ENCODE measurements at regions not wholly inside any gene's neighbourhood (a gene's known extent, or its start where the extent isn't known, plus 50 kb on each side); places are given as distances from the start of the nearest gene placed in this dataset.
A peak's percentile ranks its signal among the peaks of the same experiment; 100 is the strongest.

GRCh38 chr6:148068437-148069061 is 274.1 kb upstream of the SASH1 start:
- no peaks in the 10 kb centered on the region for H3K4me1 ChIP-seq (ENCODE audit: control insufficient read depth, insufficient read depth, low read length)
- peak in 1 of 6 donors; percentile 53 for DNase-seq (ENCODE audit: low read depth in 4 of 6, low spot score in 6 of 6)
- H3K36me3 ChIP-seq (ENCODE audit: control insufficient read depth, insufficient read depth, low read length) = no peaks in the 10 kb centered on the region
- no peaks in the 10 kb centered on the region for H3K9me3 ChIP-seq (ENCODE audit: control insufficient read depth, insufficient read depth, low read length)
- H3K4me3 ChIP-seq (ENCODE audit: low read depth, low read length) = no peak overlapping the region
- no peak overlapping the region for H3K27ac ChIP-seq (ENCODE audit: low read depth, low read length)
- WGBS (ENCODE audit: insufficient coverage) = 73% methylated on average over 10 of the region's 11 CpGs
- no peaks in the 10 kb centered on the region for H3K27me3 ChIP-seq (ENCODE audit: control insufficient read depth, insufficient read depth, low read length)

- Histone ChIP-seq H3K27me3 (ENCODE audit: control insufficient read depth, insufficient read depth, low read length) (no peaks in the 10 kb centered on the region), H3K4me1 (ENCODE audit: control insufficient read depth, insufficient read depth, low read length) (no peaks in the 10 kb centered on the region), H3K9me3 (ENCODE audit: control insufficient read depth, insufficient read depth, low read length) (no peaks in the 10 kb centered on the region), H3K4me3 (ENCODE audit: low read depth, low read length) (no peak overlapping the region), H3K27ac (ENCODE audit: low read depth, low read length) (no peak overlapping the region), H3K36me3 (ENCODE audit: control insufficient read depth, insufficient read depth, low read length) (no peaks in the 10 kb centered on the region)
- WGBS (ENCODE audit: insufficient coverage) = no CpG with 5 or more reads among the region's 5 CpGs
- no peak for DNase-seq (ENCODE audit: low read depth in 4 of 6, low spot score in 6 of 6)
These were observed 273.4 kb upstream of the SASH1 start for GRCh38 chr6:148069256-148069655.

DNA sequence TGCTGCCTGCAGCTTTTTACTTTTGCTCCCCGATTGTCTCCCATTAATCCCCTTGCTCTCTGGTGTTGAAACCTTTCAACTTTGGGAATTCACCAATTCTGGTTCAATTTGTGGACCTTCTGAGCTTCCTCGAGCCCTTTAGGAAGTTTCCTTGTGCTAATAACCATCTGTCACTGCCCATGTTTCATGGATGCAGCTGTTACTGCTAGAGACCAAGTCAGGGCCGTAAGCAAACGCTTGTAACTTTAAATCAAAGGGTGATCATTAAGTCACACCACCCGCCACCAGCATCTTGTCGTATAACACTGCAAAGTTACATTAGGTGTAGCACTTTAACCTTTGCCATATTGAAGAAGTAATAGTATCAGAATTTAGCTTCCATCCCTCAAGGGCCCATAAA is 268.3 kb upstream of the SASH1 start:
- no peak overlapping the region for H3K4me3 ChIP-seq (ENCODE audit: low read depth, low read length)
- DNase-seq (ENCODE audit: low read depth in 4 of 6, low spot score in 6 of 6) = peak in 1 of 6 donors; percentile 6
- WGBS (ENCODE audit: insufficient coverage) = 73% methylated on average over 4 of the region's 6 CpGs
- no peaks in the 10 kb centered on the region for H3K9me3 ChIP-seq (ENCODE audit: control insufficient read depth, insufficient read depth, low read length)
- no peaks in the 10 kb centered on the region for H3K27me3 ChIP-seq (ENCODE audit: control insufficient read depth, insufficient read depth, low read length)
- no peak overlapping the region for H3K27ac ChIP-seq (ENCODE audit: low read depth, low read length)
- no peaks in the 10 kb centered on the region for H3K36me3 ChIP-seq (ENCODE audit: control insufficient read depth, insufficient read depth, low read length)
- no peaks in the 10 kb centered on the region for H3K4me1 ChIP-seq (ENCODE audit: control insufficient read depth, insufficient read depth, low read length)

DNA sequence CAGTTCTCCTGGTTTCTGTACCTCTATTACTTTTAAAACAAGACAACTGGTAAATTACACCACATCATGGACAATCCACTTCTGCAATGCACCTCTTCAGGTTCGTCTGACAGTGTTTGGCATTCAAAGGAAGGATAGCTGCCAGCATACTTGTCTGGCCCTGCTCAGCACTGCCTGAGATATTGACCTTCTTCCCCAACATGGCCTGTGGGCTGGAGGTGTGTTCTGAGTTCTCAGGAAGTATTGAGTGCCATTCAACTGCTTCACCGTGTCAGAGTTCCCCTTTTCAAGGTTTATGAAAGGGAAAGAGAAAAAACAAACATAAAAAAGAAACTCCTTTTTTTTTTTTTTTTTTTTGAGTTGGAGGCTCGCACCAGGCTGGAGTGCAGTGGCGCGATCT is 267.9 kb upstream of the SASH1 start:
- Histone ChIP-seq H3K9me3 (ENCODE audit: control insufficient read depth, insufficient read depth, low read length) (no peaks in the 10 kb centered on the region), H3K4me1 (ENCODE audit: control insufficient read depth, insufficient read depth, low read length) (no peaks in the 10 kb centered on the region), H3K4me3 (ENCODE audit: low read depth, low read length) (no peak overlapping the region), H3K27ac (ENCODE audit: low read depth, low read length) (no peak overlapping the region), H3K36me3 (ENCODE audit: control insufficient read depth, insufficient read depth, low read length) (no peaks in the 10 kb centered on the region), H3K27me3 (ENCODE audit: control insufficient read depth, insufficient read depth, low read length) (no peaks in the 10 kb centered on the region)
- WGBS (ENCODE audit: insufficient coverage) = no CpG with 5 or more reads among the region's 5 CpGs
- DNase-seq (ENCODE audit: low read depth in 4 of 6, low spot score in 6 of 6) = no peak

DNA sequence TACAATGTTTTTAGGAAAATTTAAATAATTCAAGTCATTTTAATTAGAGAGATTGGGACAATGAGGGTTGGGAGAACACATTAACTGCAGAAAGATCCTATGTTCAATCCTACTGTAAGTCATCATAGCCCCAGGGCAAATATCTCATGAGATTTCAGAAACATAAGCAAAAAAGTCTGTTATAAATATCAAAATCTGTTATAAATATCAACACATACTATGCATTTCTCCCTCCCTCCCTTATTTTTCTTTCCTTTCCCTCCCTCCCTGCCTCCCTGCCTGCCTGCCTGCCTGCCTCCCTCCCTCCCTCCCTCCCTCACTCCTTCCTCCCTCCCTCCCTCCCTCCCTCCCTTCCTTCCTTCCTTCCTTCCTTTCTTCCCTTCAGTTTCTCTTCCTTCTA is 267.3 kb upstream of the SASH1 start:
- no peaks in the 10 kb centered on the region for H3K36me3 ChIP-seq (ENCODE audit: control insufficient read depth, insufficient read depth, low read length)
- no peak overlapping the region for H3K4me3 ChIP-seq (ENCODE audit: low read depth, low read length)
- H3K9me3 ChIP-seq (ENCODE audit: control insufficient read depth, insufficient read depth, low read length) = no peaks in the 10 kb centered on the region
- DNase-seq (ENCODE audit: low read depth in 4 of 6, low spot score in 6 of 6) = no peak
- H3K27me3 ChIP-seq (ENCODE audit: control insufficient read depth, insufficient read depth, low read length) = no peaks in the 10 kb centered on the region
- H3K27ac ChIP-seq (ENCODE audit: low read depth, low read length) = no peak overlapping the region
- no peaks in the 10 kb centered on the region for H3K4me1 ChIP-seq (ENCODE audit: control insufficient read depth, insufficient read depth, low read length)

- Histone ChIP-seq H3K27me3 (ENCODE audit: control insufficient read depth, insufficient read depth, low read length) (no peaks in the 10 kb centered on the region), H3K36me3 (ENCODE audit: control insufficient read depth, insufficient read depth, low read length) (no peaks in the 10 kb centered on the region), H3K4me1 (ENCODE audit: control insufficient read depth, insufficient read depth, low read length) (no peaks in the 10 kb centered on the region), H3K27ac (ENCODE audit: low read depth, low read length) (no peak overlapping the region), H3K4me3 (ENCODE audit: low read depth, low read length) (no peak overlapping the region), H3K9me3 (ENCODE audit: control insufficient read depth, insufficient read depth, low read length) (no peaks in the 10 kb centered on the region)
- WGBS (ENCODE audit: insufficient coverage) = 71% methylated on average over 1 of the region's 3 CpGs
- DNase-seq (ENCODE audit: low read depth in 4 of 6, low spot score in 6 of 6) = no peak
These were observed 266.6 kb upstream of the SASH1 start for GRCh38 chr6:148076051-148076450.

DNA sequence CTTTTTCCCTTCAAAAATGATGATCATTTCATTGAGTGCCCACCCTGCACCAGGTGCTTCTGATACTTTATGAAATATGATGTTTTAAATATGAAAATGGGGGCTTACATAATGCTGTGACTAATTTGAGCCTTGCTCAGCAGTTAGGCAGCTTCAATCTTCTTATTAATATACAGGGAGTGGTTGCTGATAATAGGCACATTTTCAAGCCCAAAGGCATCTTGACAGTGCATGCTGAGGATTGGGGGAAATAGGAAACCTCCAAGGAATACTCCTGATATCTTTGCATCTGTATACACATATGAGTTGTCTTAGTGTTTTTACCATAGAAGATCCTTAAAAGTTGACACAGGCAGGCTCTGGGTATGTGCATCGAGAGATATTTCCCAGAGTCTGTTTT is 262.3 kb upstream of the SASH1 start:
- Histone ChIP-seq H3K27ac (ENCODE audit: low read depth, low read length) (no peak overlapping the region), H3K4me3 (ENCODE audit: low read depth, low read length) (no peak overlapping the region), H3K9me3 (ENCODE audit: control insufficient read depth, insufficient read depth, low read length) (no peaks in the 10 kb centered on the region), H3K4me1 (ENCODE audit: control insufficient read depth, insufficient read depth, low read length) (no peaks in the 10 kb centered on the region), H3K27me3 (ENCODE audit: control insufficient read depth, insufficient read depth, low read length) (no peaks in the 10 kb centered on the region), H3K36me3 (ENCODE audit: control insufficient read depth, insufficient read depth, low read length) (no peaks in the 10 kb centered on the region)
- no peak for DNase-seq (ENCODE audit: low read depth in 4 of 6, low spot score in 6 of 6)
- 80% methylated on average over 1 of the region's 1 CpG for WGBS (ENCODE audit: insufficient coverage)

DNA sequence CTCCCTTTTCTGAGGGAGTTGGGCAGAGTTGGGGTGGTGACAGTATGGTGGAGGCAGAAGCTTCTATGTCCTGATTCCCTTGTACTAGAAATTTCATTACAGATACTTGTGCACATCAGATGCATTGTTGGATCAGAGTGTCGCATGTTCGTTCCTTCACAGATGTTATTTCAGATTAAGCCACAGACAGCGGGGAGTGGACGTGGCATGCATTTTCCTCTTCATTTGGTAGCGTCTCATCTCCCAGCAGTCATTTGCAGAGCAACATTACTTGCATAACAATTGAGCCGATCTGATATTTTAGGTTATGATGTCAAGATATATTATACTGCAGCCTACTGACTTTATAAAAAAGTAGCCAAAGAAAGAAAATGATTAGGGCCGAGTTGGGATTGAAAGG is 261.6 kb upstream of the SASH1 start:
- 72% methylated on average over 4 of the region's 7 CpGs for WGBS (ENCODE audit: insufficient coverage)
- H3K36me3 ChIP-seq (ENCODE audit: control insufficient read depth, insufficient read depth, low read length) = no peaks in the 10 kb centered on the region
- H3K27me3 ChIP-seq (ENCODE audit: control insufficient read depth, insufficient read depth, low read length) = no peaks in the 10 kb centered on the region
- no peaks in the 10 kb centered on the region for H3K9me3 ChIP-seq (ENCODE audit: control insufficient read depth, insufficient read depth, low read length)
- no peak overlapping the region for H3K4me3 ChIP-seq (ENCODE audit: low read depth, low read length)
- H3K4me1 ChIP-seq (ENCODE audit: control insufficient read depth, insufficient read depth, low read length) = no peaks in the 10 kb centered on the region
- peak in 1 of 6 donors; percentile 81 for DNase-seq (ENCODE audit: low read depth in 4 of 6, low spot score in 6 of 6)
- H3K27ac ChIP-seq (ENCODE audit: low read depth, low read length) = no peak overlapping the region

DNA sequence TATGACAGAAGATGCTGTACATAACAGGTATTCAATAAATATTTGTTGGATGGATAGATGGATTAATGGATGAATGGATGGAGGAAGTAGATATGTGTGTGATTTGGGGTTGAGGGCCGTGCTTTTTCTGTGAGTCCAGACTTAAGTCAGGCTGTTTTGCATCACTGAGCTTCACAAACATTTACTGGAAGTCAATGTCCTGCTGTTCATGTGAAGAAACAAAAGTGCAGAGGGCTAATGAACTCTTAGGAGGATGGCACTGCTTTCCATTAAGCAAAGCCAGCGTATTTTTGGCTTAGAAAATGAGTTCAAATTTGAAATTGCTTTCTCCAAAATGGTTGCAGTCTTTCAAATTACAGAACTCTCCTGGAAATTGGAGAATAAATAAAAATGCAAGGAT is 260.6 kb upstream of the SASH1 start:
- Histone ChIP-seq H3K27me3 (ENCODE audit: control insufficient read depth, insufficient read depth, low read length) (no peaks in the 10 kb centered on the region), H3K9me3 (ENCODE audit: control insufficient read depth, insufficient read depth, low read length) (no peaks in the 10 kb centered on the region), H3K4me3 (ENCODE audit: low read depth, low read length) (no peak overlapping the region), H3K36me3 (ENCODE audit: control insufficient read depth, insufficient read depth, low read length) (no peaks in the 10 kb centered on the region), H3K27ac (ENCODE audit: low read depth, low read length) (no peak overlapping the region), H3K4me1 (ENCODE audit: control insufficient read depth, insufficient read depth, low read length) (no peaks in the 10 kb centered on the region)
- WGBS (ENCODE audit: insufficient coverage) = 46% methylated on average over 1 of the region's 2 CpGs
- DNase-seq (ENCODE audit: low read depth in 4 of 6, low spot score in 6 of 6) = peak in 1 of 6 donors; percentile 42

DNA sequence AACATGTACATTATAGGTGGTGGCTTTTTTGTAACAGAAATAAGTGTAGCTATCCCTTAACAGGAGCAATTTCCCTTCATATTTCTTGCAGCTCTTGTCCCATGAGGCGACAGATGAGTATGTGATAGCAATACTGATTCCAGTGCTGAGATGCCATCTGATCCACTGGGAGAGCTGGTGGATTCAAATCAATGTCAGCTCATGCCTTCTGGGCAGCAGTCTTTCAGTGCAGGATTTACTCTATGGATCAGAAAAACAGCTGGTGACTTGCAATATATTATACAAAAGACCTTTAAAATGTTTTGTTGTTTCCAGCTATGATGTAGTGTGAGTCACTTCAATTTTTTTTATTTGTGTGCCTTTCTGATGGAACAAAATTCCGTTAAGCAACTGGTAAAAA is 259.9 kb upstream of the SASH1 start:
- WGBS (ENCODE audit: insufficient coverage) = no CpG with 5 or more reads among the region's 2 CpGs
- no peak overlapping the region for H3K4me3 ChIP-seq (ENCODE audit: low read depth, low read length)
- peak in 1 of 6 donors; percentile 73 for DNase-seq (ENCODE audit: low read depth in 4 of 6, low spot score in 6 of 6)
- H3K27me3 ChIP-seq (ENCODE audit: control insufficient read depth, insufficient read depth, low read length) = no peaks in the 10 kb centered on the region
- H3K36me3 ChIP-seq (ENCODE audit: control insufficient read depth, insufficient read depth, low read length) = no peaks in the 10 kb centered on the region
- no peaks in the 10 kb centered on the region for H3K9me3 ChIP-seq (ENCODE audit: control insufficient read depth, insufficient read depth, low read length)
- no peak overlapping the region for H3K27ac ChIP-seq (ENCODE audit: low read depth, low read length)
- H3K4me1 ChIP-seq (ENCODE audit: control insufficient read depth, insufficient read depth, low read length) = no peaks in the 10 kb centered on the region
